Smooth muscle cell (in vitro differentiated cells): ENCODE measurements at regions not wholly inside any gene's neighbourhood (a gene's known extent, or its start where the extent isn't known, plus 50 kb on each side); places are given as distances from the start of the nearest gene placed in this dataset.

ENCODE experiments used
- DNase-seq: peaks from one replicate; lab custom pipeline; 2025; ENCODE audit not compliant: unreplicated experiment; lab: John Stamatoyannopoulos, UW
- H2AFZ ChIP-seq: fragments of 200-600 bp; sonication (generic); 2 replicates; pipeline ENCODE4 v1.6.0; 2016; ENCODE audit warnings: antibody characterized with exemption, low read depth, mild to moderate bottlenecking
- H3F3A ChIP-seq: fragments of 200-600 bp; sonication (generic); 2 replicates; pipeline ENCODE4 v1.6.0; 2017; ENCODE audit warnings: antibody characterized with exemption, low read depth
- H3K27ac ChIP-seq: fragments of 200-600 bp; sonication (generic); 2 replicates; pipeline ENCODE4 v1.5.1; 2016; ENCODE audit warnings: low read depth, mild to moderate bottlenecking
- H3K27me3 ChIP-seq: fragments of 200-600 bp; sonication (generic); 2 replicates; pipeline ENCODE4 v1.6.1; 2016; ENCODE audit warnings: low read depth, mild to moderate bottlenecking
- H3K36me3 ChIP-seq: fragments of 200-600 bp; sonication (generic); 2 replicates; pipeline ENCODE4 v1.5.1; 2016; ENCODE audit warnings: low read depth
- H3K4me1 ChIP-seq: fragments of 200-600 bp; sonication (generic); 2 replicates; pipeline ENCODE4 v1.5.1; 2016; ENCODE audit warnings: low read depth
- H3K4me2 ChIP-seq: fragments of 200-600 bp; sonication (generic); 2 replicates; pipeline ENCODE4 v1.6.0; 2016; ENCODE audit warnings: mild to moderate bottlenecking
- H3K4me3 ChIP-seq: fragments of 200-600 bp; sonication (generic); 2 replicates; pipeline ENCODE4 v1.5.1; 2016; ENCODE audit warnings: mild to moderate bottlenecking
- H3K79me2 ChIP-seq: fragments of 200-600 bp; sonication (generic); 2 replicates; pipeline ENCODE4 v1.6.0; 2016; ENCODE audit warnings: low read depth, mild to moderate bottlenecking
- H3K9ac ChIP-seq: fragments of 200-600 bp; sonication (generic); 2 replicates; pipeline ENCODE4 v1.6.0; 2016; ENCODE audit warnings: low read depth
- H3K9me3 ChIP-seq: fragments of 200-600 bp; sonication (generic); replicated peaks from 2 replicates; pipeline ENCODE4 v1.5.1; 2016; ENCODE audit warnings: low read depth
- H4K20me1 ChIP-seq: fragments of 200-600 bp; sonication (generic); 2 replicates; pipeline ENCODE4 v1.6.0; 2016; ENCODE audit warnings: low read depth
- WGBS: methylation state at CpG from one replicate; pipeline ENCODE4 v1.1.7; 2016; ENCODE audit warnings: low lambda C conversion rate; 5-methylcytosine and 5-hydroxymethylcytosine counted together
- TF ChIP-seq, protein P1 (sequence below): fragments of 200-600 bp; sonication (generic); IDR thresholded peaks from 2 replicates; pipeline ENCODE4 v1.5.1; 2017; ENCODE audit warnings: borderline replicate concordance, mild to moderate bottlenecking, antibody characterized with exemption; ENCODE audit not compliant: insufficient read depth, poor library complexity, severe bottlenecking

- Histone ChIP-seq H3K36me3 (no peaks in the 10 kb centered on the region), H3K79me2 (no peaks in the 10 kb centered on the region), H3K4me3 (no peak overlapping the region), H3K27me3 (peaks cover 10% of the 10 kb centered on the region), H3K27ac (no peak overlapping the region), H3F3A (no peaks in the 10 kb centered on the region), H3K9ac (no peak overlapping the region), H3K4me2 (no peak overlapping the region), H3K9me3 (no peaks in the 10 kb centered on the region), H4K20me1 (no peaks in the 10 kb centered on the region), H2AFZ (no peak overlapping the region), H3K4me1 (no peaks in the 10 kb centered on the region)
- WGBS, result 72% methylated on average over 2 of the region's 2 CpGs
- TF ChIP-seq, protein P1, sequence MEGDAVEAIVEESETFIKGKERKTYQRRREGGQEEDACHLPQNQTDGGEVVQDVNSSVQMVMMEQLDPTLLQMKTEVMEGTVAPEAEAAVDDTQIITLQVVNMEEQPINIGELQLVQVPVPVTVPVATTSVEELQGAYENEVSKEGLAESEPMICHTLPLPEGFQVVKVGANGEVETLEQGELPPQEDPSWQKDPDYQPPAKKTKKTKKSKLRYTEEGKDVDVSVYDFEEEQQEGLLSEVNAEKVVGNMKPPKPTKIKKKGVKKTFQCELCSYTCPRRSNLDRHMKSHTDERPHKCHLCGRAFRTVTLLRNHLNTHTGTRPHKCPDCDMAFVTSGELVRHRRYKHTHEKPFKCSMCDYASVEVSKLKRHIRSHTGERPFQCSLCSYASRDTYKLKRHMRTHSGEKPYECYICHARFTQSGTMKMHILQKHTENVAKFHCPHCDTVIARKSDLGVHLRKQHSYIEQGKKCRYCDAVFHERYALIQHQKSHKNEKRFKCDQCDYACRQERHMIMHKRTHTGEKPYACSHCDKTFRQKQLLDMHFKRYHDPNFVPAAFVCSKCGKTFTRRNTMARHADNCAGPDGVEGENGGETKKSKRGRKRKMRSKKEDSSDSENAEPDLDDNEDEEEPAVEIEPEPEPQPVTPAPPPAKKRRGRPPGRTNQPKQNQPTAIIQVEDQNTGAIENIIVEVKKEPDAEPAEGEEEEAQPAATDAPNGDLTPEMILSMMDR, result no peak
- no peak for DNase-seq
Measured at GRCh38 chr4:138831948-138832347, 183.6 kb upstream of the NOCT start.

- no peak overlapping the region for H3K4me3 ChIP-seq
- H3K36me3 ChIP-seq, result no peaks in the 10 kb centered on the region
- no peak overlapping the region for H2AFZ ChIP-seq
- WGBS, result 90% methylated on average over 1 of the region's 1 CpG
- no peak overlapping the region for H3K27ac ChIP-seq
- no peak overlapping the region for H3K4me2 ChIP-seq
- H4K20me1 ChIP-seq, result no peaks in the 10 kb centered on the region
- no peaks in the 10 kb centered on the region for H3F3A ChIP-seq
- peaks cover 10% of the 10 kb centered on the region for H3K27me3 ChIP-seq
- no peak for DNase-seq
- TF ChIP-seq, protein P1, result no peak
- H3K4me1 ChIP-seq, result no peaks in the 10 kb centered on the region
- no peak overlapping the region for H3K9ac ChIP-seq
- H3K9me3 ChIP-seq, result no peaks in the 10 kb centered on the region
- no peaks in the 10 kb centered on the region for H3K79me2 ChIP-seq
Measured at GRCh38 chr4:138828926-138829325, 186.7 kb upstream of the NOCT start.

DNA sequence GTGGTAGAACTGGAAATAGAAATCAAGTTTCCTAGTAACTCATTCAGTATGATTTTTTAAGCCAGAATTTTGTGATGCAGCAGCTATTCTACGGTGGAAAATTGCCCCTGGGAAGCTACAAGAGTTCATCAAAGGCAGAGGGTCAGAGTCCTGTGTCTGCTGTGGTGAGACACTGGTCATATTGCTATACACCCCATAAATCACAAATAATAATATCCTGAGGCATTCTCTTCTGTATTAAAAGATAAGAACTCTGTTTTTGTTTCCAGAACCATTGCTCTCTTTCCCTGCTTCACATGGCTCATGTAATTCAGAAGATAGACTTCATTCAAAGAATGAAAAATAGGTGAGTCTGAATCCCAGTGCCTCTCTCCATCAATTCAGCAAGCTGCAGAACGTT is 188.8 kb upstream of the NOCT start:
- no peak overlapping the region for H3K4me2 ChIP-seq
- TF ChIP-seq, protein P1, result no peak
- WGBS, result 76% methylated on average over 2 of the region's 2 CpGs
- H3K9ac ChIP-seq, result no peak overlapping the region
- no peaks in the 10 kb centered on the region for H3K9me3 ChIP-seq
- no peak overlapping the region for H3K27ac ChIP-seq
- H3F3A ChIP-seq, result no peaks in the 10 kb centered on the region
- no peak for DNase-seq
- H3K4me3 ChIP-seq, result no peak overlapping the region
- no peak overlapping the region for H2AFZ ChIP-seq
- H3K4me1 ChIP-seq, result no peaks in the 10 kb centered on the region
- H3K79me2 ChIP-seq, result no peaks in the 10 kb centered on the region
- no peaks in the 10 kb centered on the region for H3K36me3 ChIP-seq
- H3K27me3 ChIP-seq, result peaks cover 10% of the 10 kb centered on the region
- no peaks in the 10 kb centered on the region for H4K20me1 ChIP-seq

- TF ChIP-seq, protein P1, result no peak
- H3F3A ChIP-seq, result no peaks in the 10 kb centered on the region
- no peak overlapping the region for H3K4me2 ChIP-seq
- no peak overlapping the region for H3K9ac ChIP-seq
- DNase-seq, result no peak
- no peaks in the 10 kb centered on the region for H3K4me1 ChIP-seq
- H3K4me3 ChIP-seq, result no peak overlapping the region
- no peak overlapping the region for H3K27ac ChIP-seq
- H2AFZ ChIP-seq, result no peak overlapping the region
- H3K79me2 ChIP-seq, result no peaks in the 10 kb centered on the region
- no peaks in the 10 kb centered on the region for H4K20me1 ChIP-seq
- no peaks in the 10 kb centered on the region for H3K9me3 ChIP-seq
- H3K27me3 ChIP-seq, result peaks cover 10% of the 10 kb centered on the region
- no peaks in the 10 kb centered on the region for H3K36me3 ChIP-seq
Measured at GRCh38 chr4:138826322-138826721, 189.3 kb upstream of the NOCT start.
